GM18951 (cell line): ENCODE measurements at regions not wholly inside any gene's neighbourhood (a gene's known extent, or its start where the extent isn't known, plus 50 kb on each side); places are given as distances from the start of the nearest gene placed in this dataset.
"Not testable (repeated sequence)": the region's sequence is repeated elsewhere in the genome, so short reads cannot be mapped to it uniquely, and the experiment has no call there.

Experiments used
- POLR2A ChIP-seq: IDR thresholded peaks from 4 replicates; pipeline ENCODE4 v1.6.1; 2011; ENCODE audit warnings: mild to moderate bottlenecking; ENCODE audit not compliant: insufficient read length, insufficient read depth; ENCODE audit errors: extremely low read depth
- in situ Hi-C: fragments of 300-500 bp; cut with MboI; formaldehyde crosslinking; loops from one replicate; pipeline ENCODE4 v1.12.0; 2022; ENCODE audit warnings: low sequenced_read_pairs, mixed read lengths, inconsistent platforms; ENCODE audit not compliant: unreplicated experiment

GRCh38 chr10:28354511-28354910, 51.6 kb upstream of the MPP7 start:
- in situ Hi-C loops = no loop called here
- TF ChIP-seq POLR2A = no peak

- in situ Hi-C loops = no loop called here
- no peak for TF ChIP-seq POLR2A
These were observed 52.5 kb upstream of the MPP7 start for GRCh38 chr10:28355376-28355775.

GRCh38 chr10:28359334-28359733, 56.5 kb upstream of the MPP7 start:
- TF ChIP-seq POLR2A = no peak
- in situ Hi-C loops = no loop called here

- in situ Hi-C loops = no loop called here
- no peak for TF ChIP-seq POLR2A
These were observed 57.3 kb upstream of the MPP7 start for GRCh38 chr10:28360175-28360574.

GRCh38 chr10:28363376-28363775, 60.5 kb upstream of the MPP7 start:
- in situ Hi-C loops = no loop called here
- no peak for TF ChIP-seq POLR2A

- in situ Hi-C loops = no loop called here
- no peak for TF ChIP-seq POLR2A
These were observed 63.0 kb upstream of the MPP7 start for GRCh38 chr10:28365840-28366239.

- in situ Hi-C loops = no loop called here
- TF ChIP-seq POLR2A = no peak
These were observed 64.1 kb upstream of the MPP7 start for GRCh38 chr10:28366994-28367393.

- in situ Hi-C loops = no loop called here
- no peak for TF ChIP-seq POLR2A
These were observed 64.5 kb upstream of the MPP7 start for GRCh38 chr10:28367413-28367812.

GRCh38 chr10:28367929-28368484, 65.1 kb upstream of the MPP7 start:
- in situ Hi-C loops = no loop called here
- no peak for TF ChIP-seq POLR2A

GRCh38 chr10:28370107-28370835, 67.4 kb upstream of the MPP7 start:
- TF ChIP-seq POLR2A = no peak
- in situ Hi-C loops = no loop called here

GRCh38 chr10:28371638-28372037, 68.8 kb upstream of the MPP7 start:
- in situ Hi-C loops = not testable (repeated sequence)

- no peak for TF ChIP-seq POLR2A
- in situ Hi-C loops = no loop called here
These were observed 71.2 kb upstream of the MPP7 start for GRCh38 chr10:28374036-28374435.

GRCh38 chr10:28375399-28376354, 72.8 kb upstream of the MPP7 start:
- in situ Hi-C loops = loop anchor here (25.0 kb wide), 1 partner anchor 638 kb away; the partner anchor contains the start of gene MKX
- TF ChIP-seq POLR2A = no peak
